ENCODE measurements at regions not wholly inside any gene's neighbourhood (a gene's known extent, or its start where the extent isn't known, plus 50 kb on each side); places are given as distances from the start of the nearest gene placed in this dataset.

- TF ChIP-seq, protein P1, sequence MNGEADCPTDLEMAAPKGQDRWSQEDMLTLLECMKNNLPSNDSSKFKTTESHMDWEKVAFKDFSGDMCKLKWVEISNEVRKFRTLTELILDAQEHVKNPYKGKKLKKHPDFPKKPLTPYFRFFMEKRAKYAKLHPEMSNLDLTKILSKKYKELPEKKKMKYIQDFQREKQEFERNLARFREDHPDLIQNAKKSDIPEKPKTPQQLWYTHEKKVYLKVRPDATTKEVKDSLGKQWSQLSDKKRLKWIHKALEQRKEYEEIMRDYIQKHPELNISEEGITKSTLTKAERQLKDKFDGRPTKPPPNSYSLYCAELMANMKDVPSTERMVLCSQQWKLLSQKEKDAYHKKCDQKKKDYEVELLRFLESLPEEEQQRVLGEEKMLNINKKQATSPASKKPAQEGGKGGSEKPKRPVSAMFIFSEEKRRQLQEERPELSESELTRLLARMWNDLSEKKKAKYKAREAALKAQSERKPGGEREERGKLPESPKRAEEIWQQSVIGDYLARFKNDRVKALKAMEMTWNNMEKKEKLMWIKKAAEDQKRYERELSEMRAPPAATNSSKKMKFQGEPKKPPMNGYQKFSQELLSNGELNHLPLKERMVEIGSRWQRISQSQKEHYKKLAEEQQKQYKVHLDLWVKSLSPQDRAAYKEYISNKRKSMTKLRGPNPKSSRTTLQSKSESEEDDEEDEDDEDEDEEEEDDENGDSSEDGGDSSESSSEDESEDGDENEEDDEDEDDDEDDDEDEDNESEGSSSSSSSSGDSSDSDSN (CRISPR knock-in tag; IDR thresholded peaks at IDR 0.05), result no peak
- TF ChIP-seq CC2D1A (CRISPR knock-in tag; IDR thresholded peaks at IDR 0.05) (no peak), ZNF318 (CRISPR knock-in tag; IDR thresholded peaks at IDR 0.05) (no peak)
Measured at GRCh38 chr3:549636-550035, 353.1 kb downstream of the CHL1 start (continued).

Measured in HepG2 (cell line).